ENCODE measurements at regions not wholly inside any gene's neighbourhood (a gene's known extent, or its start where the extent isn't known, plus 50 kb on each side); places are given as distances from the start of the nearest gene placed in this dataset.

- no peaks in the 10 kb centered on the region for H3K4me1 ChIP-seq (ENCODE audit: low read depth)
- no peak for DNase-seq (ENCODE audit: low read depth in 1 of 2, low spot score in 1 of 2)
- H3K27me3 ChIP-seq = no peaks in the 10 kb centered on the region
- H3K4me3 ChIP-seq = no peak overlapping the region
- TF ChIP-seq CTCF (IDR thresholded peaks at IDR 0.05; ENCODE audit: low read depth, low read length) = no peak
- no peaks in the 10 kb centered on the region for H3K36me3 ChIP-seq
- H3K9me3 ChIP-seq (ENCODE audit: low read depth) = no peaks in the 10 kb centered on the region
- H3K27ac ChIP-seq = no peak overlapping the region
Measured at GRCh38 chr5:68627001-68627400, 411.4 kb downstream of the PIK3R1 start.

GRCh38 chr5:68628082-68628814, 412.7 kb downstream of the PIK3R1 start:
- Histone ChIP-seq H3K4me1 (ENCODE audit: low read depth) (no peaks in the 10 kb centered on the region), H3K27me3 (no peaks in the 10 kb centered on the region), H3K9me3 (ENCODE audit: low read depth) (no peaks in the 10 kb centered on the region), H3K4me3 (no peak overlapping the region), H3K27ac (no peak overlapping the region), H3K36me3 (no peaks in the 10 kb centered on the region)
- DNase-seq (ENCODE audit: low read depth in 1 of 2, low spot score in 1 of 2) = no peak
- no peak for TF ChIP-seq CTCF (IDR thresholded peaks at IDR 0.05; ENCODE audit: low read depth, low read length)

GRCh38 chr5:68630354-68630753, 414.8 kb downstream of the PIK3R1 start:
- Histone ChIP-seq H3K27me3 (no peaks in the 10 kb centered on the region), H3K4me1 (ENCODE audit: low read depth) (no peaks in the 10 kb centered on the region), H3K27ac (no peak overlapping the region), H3K4me3 (no peak overlapping the region), H3K36me3 (no peaks in the 10 kb centered on the region), H3K9me3 (ENCODE audit: low read depth) (no peaks in the 10 kb centered on the region)
- no peak for TF ChIP-seq CTCF (IDR thresholded peaks at IDR 0.05; ENCODE audit: low read depth, low read length)
- no peak for DNase-seq (ENCODE audit: low read depth in 1 of 2, low spot score in 1 of 2)

GRCh38 chr5:68631884-68632283, 416.3 kb downstream of the PIK3R1 start:
- TF ChIP-seq CTCF (IDR thresholded peaks at IDR 0.05; ENCODE audit: low read depth, low read length) = no peak
- H3K9me3 ChIP-seq (ENCODE audit: low read depth) = no peaks in the 10 kb centered on the region
- no peaks in the 10 kb centered on the region for H3K36me3 ChIP-seq
- no peak for DNase-seq (ENCODE audit: low read depth in 1 of 2, low spot score in 1 of 2)
- H3K27me3 ChIP-seq = no peaks in the 10 kb centered on the region
- H3K4me1 ChIP-seq (ENCODE audit: low read depth) = no peaks in the 10 kb centered on the region
- no peak overlapping the region for H3K4me3 ChIP-seq
- H3K27ac ChIP-seq = no peak overlapping the region

GRCh38 chr5:68641211-68641610, 425.7 kb downstream of the PIK3R1 start:
- Histone ChIP-seq H3K4me1 (ENCODE audit: low read depth) (no peaks in the 10 kb centered on the region), H3K27me3 (no peaks in the 10 kb centered on the region), H3K36me3 (no peaks in the 10 kb centered on the region), H3K4me3 (no peak overlapping the region), H3K9me3 (ENCODE audit: low read depth) (no peaks in the 10 kb centered on the region), H3K27ac (no peak overlapping the region)
- no peak for DNase-seq (ENCODE audit: low read depth in 1 of 2, low spot score in 1 of 2)
- TF ChIP-seq CTCF (IDR thresholded peaks at IDR 0.05; ENCODE audit: low read depth, low read length) = no peak

Measured in cardiac muscle cell (in vitro differentiated cells and primary cell).